SK-N-MC (cell line): ENCODE measurements at regions not wholly inside any gene's neighbourhood (a gene's known extent, or its start where the extent isn't known, plus 50 kb on each side); places are given as distances from the start of the nearest gene placed in this dataset.

Experiments used
- EZH2 ChIP-seq: fragments of 200-600 bp; sonication (generic); IDR thresholded peaks from one replicate; pipeline ENCODE4 v1.6.1; 2017; ENCODE audit warnings: antibody characterized with exemption
- FOXP2 ChIP-seq: optimal IDR thresholded peaks from 2 replicates; pipeline ENCODE3; 2011; ENCODE audit warnings: mild to moderate bottlenecking, moderate library complexity; ENCODE audit not compliant: insufficient read depth; ENCODE audit errors: extremely low read length, control extremely low read depth
- POLR2AphosphoS5 ChIP-seq: IDR thresholded peaks from 2 replicates; pipeline ENCODE4 v1.6.1; 2012; ENCODE audit warnings: mild to moderate bottlenecking, low read depth, low read length, borderline replicate concordance

GRCh38 chr19:31715249-31715945, 366.2 kb upstream of the TSHZ3 start:
- no peak for TF ChIP-seq POLR2AphosphoS5
- TF ChIP-seq EZH2 = no peak
- TF ChIP-seq FOXP2 = no peak
